AG04449 (cell line): ENCODE measurements at regions not wholly inside any gene's neighbourhood (a gene's known extent, or its start where the extent isn't known, plus 50 kb on each side); places are given as distances from the start of the nearest gene placed in this dataset.
A peak's percentile ranks its signal among the peaks of the same experiment; 100 is the strongest.
"Not testable (repeated sequence)": the region's sequence is repeated elsewhere in the genome, so short reads cannot be mapped to it uniquely, and the experiment has no call there.

Source experiments
- CTCF ChIA-PET: fragments of 350-600 bp; formaldehyde crosslinking; extraction: SDS; loops from one replicate; lab custom pipeline; 2021; ENCODE audit warnings: antibody characterized with exemption; lab: Yijun Ruan, JAX
- POLR2A ChIA-PET: fragments of 400-600, 350-600 bp; formaldehyde crosslinking; extraction: SDS; loops from one replicate; lab custom pipeline; 2020; ENCODE audit warnings: antibody characterized with exemption, inconsistent platforms; lab: Yijun Ruan, JAX
- DNase-seq: peaks from one replicate; pipeline ENCODE4 v3.0.0-alpha.2; 2010; ENCODE audit warnings: low read depth, low spot score
- H3K4me3 ChIP-seq: 2 replicates; pipeline ENCODE4 v1.5.1; 2011; ENCODE audit warnings: low read depth, mild to moderate bottlenecking, control low read depth, low read length
- TF ChIP-seq, protein P1 (sequence below): IDR thresholded peaks from one replicate; pipeline ENCODE4 v1.5.1; 2011; ENCODE audit warnings: mild to moderate bottlenecking, moderate library complexity, low read length, control low read depth, inconsistent platforms; ENCODE audit not compliant: insufficient read depth; ENCODE audit errors: missing control alignments

DNA sequence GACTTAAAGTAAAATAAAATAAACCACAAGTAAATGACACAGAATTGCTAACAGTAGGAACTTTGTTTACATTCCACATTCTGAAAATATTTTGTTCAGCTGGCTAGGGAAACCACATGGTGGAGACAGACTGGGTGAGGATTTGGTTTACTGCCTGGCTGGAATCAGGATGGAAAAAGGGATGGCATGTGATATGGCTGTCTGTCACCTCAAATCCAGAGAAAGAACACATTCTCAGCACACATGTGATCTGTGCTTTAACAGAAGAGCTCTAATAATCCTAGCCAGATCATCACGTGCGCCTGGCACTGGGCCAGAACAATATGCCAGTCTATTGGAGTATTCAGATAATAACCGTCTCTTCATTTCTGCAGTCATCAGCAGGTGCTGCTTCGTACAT lies 90.9 kb upstream of the PIP4K2A start:
- TF ChIP-seq, protein P1, sequence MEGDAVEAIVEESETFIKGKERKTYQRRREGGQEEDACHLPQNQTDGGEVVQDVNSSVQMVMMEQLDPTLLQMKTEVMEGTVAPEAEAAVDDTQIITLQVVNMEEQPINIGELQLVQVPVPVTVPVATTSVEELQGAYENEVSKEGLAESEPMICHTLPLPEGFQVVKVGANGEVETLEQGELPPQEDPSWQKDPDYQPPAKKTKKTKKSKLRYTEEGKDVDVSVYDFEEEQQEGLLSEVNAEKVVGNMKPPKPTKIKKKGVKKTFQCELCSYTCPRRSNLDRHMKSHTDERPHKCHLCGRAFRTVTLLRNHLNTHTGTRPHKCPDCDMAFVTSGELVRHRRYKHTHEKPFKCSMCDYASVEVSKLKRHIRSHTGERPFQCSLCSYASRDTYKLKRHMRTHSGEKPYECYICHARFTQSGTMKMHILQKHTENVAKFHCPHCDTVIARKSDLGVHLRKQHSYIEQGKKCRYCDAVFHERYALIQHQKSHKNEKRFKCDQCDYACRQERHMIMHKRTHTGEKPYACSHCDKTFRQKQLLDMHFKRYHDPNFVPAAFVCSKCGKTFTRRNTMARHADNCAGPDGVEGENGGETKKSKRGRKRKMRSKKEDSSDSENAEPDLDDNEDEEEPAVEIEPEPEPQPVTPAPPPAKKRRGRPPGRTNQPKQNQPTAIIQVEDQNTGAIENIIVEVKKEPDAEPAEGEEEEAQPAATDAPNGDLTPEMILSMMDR: peak; percentile 8
- CTCF ChIA-PET: interaction anchor here (1.4 to 1.6 kb wide), 3 partner anchors 12 to 184 kb away, joined by 4 read pairs; no protein-coding TSS in a partner anchor
- DNase-seq: no peak
- POLR2A ChIA-PET: no interaction called here
- no peak overlapping the region for H3K4me3 ChIP-seq

DNA sequence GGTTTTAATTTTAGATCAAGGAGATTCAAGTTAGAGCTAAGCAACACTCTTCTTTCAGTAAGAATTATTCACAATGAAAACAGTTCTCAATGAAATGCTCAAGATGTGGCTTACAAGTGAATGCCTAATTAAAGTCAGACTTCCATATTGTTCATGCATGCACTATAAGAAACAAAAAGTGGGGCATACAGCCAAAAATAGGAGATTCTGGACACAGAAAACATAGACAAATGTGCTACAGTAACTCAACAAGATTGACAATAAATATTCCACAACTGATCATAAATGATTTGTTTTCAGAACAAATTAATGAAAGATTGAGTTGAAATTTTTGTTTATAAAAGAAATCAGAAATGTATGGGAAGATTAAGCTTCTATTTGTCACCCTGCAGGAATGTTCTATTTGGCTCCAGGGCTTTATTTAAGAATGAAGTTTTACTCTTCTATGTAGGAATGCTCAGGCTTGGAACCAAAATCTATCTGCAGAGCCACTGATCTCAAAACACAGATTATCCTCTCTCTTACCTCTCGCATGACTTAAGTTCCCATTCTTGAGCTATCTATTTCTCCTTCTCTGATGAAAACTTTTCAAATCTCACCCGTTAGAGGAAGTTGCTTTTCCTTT lies 89.0 kb upstream of the PIP4K2A start:
- H3K4me3 ChIP-seq: no peak overlapping the region
- TF ChIP-seq, protein P1: no peak
- CTCF ChIA-PET: interaction anchor here (1.0 kb wide), 1 partner anchor 16 kb away, joined by 3 read pairs; no protein-coding TSS in a partner anchor
- DNase-seq: no peak
- POLR2A ChIA-PET: interaction anchor here (1.1 kb wide), 1 partner anchor 20 kb away, joined by 5 read pairs; no protein-coding TSS in a partner anchor

DNA sequence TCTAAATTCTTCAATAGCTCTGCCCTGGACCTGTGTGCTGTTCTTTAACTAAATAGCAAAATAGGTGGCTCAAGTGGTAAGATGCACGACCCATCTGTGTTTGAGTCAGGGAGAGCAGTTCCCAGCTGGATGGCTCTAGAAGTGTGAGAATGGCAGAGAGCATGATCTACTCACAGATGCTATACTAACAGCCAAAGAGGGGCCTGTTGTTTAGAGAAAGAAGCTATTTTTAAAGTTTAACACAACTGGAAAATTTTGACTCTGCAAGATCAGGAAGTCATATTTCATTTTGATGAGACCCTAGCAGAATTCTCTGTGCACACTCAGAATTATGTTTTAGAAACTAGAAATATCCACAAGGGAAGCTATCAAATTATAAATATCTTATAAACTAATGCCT lies 87.4 kb upstream of the PIP4K2A start:
- DNase-seq: no peak
- no peak overlapping the region for H3K4me3 ChIP-seq
- TF ChIP-seq, protein P1: no peak
- POLR2A ChIA-PET: no interaction called here
- CTCF ChIA-PET: no interaction called here

DNA sequence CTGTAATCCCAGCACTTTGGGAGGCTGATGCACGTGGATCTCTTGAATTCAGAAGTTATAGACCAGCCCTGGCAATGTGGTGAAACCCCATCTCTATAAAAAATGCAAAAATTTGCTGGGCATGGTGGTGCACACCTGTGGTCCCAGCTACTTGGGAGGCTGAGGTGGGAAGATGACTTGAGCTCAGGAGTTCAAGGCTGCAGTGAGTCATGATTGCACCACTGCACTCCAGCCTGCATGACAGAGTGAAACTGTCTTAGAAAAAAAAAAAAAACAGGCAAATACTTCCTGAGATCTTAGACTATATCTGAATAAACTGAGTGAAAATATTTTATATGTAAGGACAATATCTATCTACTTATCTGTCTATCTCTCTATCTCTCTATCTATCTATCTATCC lies 83.4 kb upstream of the PIP4K2A start:
- DNase-seq, H3K4me3 ChIP-seq, POLR2A ChIA-PET: not testable (repeated sequence)
- CTCF ChIA-PET: interaction anchor here (1.0 kb wide), 1 partner anchor 15 kb away, joined by 3 read pairs; no protein-coding TSS in a partner anchor

DNA sequence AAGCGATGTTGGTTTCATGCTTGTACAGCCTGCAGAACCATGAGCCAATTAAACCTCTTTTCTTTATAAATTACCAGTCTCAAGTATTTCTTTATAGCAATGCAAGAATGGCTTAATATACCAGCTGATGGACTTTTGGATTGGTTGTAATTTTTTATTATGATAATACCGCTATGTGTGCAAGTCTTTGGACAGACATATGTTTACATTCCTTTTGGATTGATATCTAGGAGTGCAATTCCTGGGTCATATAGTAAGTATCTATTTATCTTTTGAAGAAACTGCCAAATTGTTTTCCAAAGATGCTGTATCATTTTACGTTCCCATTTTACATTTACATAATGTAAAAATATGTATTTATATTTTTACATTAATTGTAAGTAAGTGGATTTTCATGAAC lies 81.2 kb upstream of the PIP4K2A start:
- DNase-seq: no peak
- no peak overlapping the region for H3K4me3 ChIP-seq
- TF ChIP-seq, protein P1: no peak
- CTCF ChIA-PET: no interaction called here
- POLR2A ChIA-PET: no interaction called here

DNA sequence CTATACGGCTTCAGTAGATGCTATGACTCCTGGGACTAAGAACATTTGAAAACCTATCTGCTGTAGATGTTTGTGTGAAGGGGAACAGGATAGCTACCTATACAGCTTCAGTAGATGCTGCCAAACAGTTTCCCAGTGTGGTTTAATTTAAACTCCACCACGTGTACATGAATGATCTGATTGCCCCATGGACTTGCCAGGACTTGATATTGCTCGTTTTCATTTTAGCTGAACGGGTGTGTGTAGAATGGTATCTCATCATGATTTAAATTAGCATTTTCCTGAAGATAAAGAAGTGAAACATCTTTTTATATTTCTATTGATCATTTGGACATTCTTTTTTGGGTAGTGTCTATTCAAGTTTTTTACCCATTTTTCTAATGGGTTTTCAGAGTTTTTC lies 77.8 kb upstream of the PIP4K2A start:
- TF ChIP-seq, protein P1: no peak
- DNase-seq: no peak
- ChIA-PET POLR2A (no interaction called here), CTCF (no interaction called here)
- H3K4me3 ChIP-seq: no peak overlapping the region

DNA sequence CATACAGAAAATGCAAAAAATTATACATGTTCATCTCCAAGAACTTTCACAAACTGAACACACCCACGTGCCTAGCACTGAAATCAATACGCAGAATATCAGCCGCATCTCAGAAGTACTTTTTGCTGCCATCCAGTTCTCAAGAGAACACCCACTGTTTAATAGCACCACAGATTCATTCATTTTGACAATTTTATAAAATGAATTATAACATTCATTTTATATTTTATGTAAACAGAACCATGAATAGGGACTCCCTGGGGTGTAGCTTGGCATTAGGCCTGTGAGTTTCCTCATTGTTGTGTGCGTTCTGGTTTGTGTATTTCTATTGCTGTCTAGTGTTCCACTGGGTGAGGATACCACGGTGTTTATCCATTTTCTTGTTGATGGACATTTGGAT lies 77.3 kb upstream of the PIP4K2A start:
- TF ChIP-seq, protein P1: no peak
- POLR2A ChIA-PET: no interaction called here
- no peak for DNase-seq
- H3K4me3 ChIP-seq: no peak overlapping the region
- CTCF ChIA-PET: no interaction called here
